GM12892 (cell line): ENCODE measurements at regions not wholly inside any gene's neighbourhood (a gene's known extent, or its start where the extent isn't known, plus 50 kb on each side); places are given as distances from the start of the nearest gene placed in this dataset.

Experiments
- POLR2A ChIP-seq: IDR thresholded peaks from 2 replicates; pipeline ENCODE4 v1.6.1; 2011; ENCODE audit warnings: low read depth, low read length, control low read depth
- TAF1 ChIP-seq: IDR thresholded peaks from 2 replicates; pipeline ENCODE4 v1.6.1; 2011; ENCODE audit warnings: low read depth, mild to moderate bottlenecking, control low read depth, low read length, borderline replicate concordance

GRCh38 chr13:79810669-79811068, 329.7 kb downstream of the NDFIP2 start:
- TF ChIP-seq TAF1, result no peak
- TF ChIP-seq POLR2A, result no peak
